Head of caudate nucleus (tissue), 42 donors: ENCODE measurements at regions not wholly inside any gene's neighbourhood (a gene's known extent, or its start where the extent isn't known, plus 50 kb on each side); places are given as distances from the start of the nearest gene placed in this dataset.
A peak's percentile ranks its signal among the peaks of the same experiment; 100 is the strongest.
"Not testable (repeated sequence)": the region's sequence is repeated elsewhere in the genome, so short reads cannot be mapped to it uniquely, and the experiment has no call there.

Source experiments
- DNase-seq, 42 donors: peaks; one replicate each; pipeline versions ENCODE4 v3.0.0 to v3.0.0-alpha.2; 2020 to 2021; ENCODE audit warnings: mixed read lengths in 7 of 42
- intact Hi-C: fragments of 100-400 bp; cut with DNase I; formaldehyde crosslinking; loops from one replicate; pipeline ENCODE4 v1.15.0; 2022

DNA sequence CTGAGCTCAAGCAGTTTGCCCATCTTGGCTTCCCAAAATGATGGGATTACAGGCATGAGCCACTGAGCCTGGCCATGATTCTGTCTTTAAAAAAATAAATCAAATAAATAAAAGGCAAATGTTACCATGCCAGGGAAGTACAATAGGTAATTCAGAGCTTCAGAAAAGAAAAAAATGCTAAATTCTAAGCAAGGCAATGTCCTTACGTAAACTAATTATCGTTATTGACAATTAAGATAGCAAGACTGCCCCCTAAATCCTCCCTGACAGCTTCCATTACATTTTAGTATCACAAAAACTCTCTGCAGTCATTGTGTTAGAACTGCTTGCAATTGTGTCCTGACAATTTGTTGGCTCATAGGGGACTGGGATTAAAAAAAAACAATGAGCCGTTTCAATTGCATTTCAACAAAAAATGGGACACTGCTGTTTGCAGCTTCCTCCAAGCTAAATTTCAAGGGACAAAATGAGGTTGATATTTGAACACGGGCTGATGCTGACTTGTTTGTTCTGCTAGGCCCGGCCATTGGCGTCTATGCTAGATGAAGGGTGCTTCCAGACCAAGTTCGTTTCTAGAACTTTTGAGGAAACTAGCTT, 88.9 kb downstream of the MOGAT1 start:
- intact Hi-C loops: no loop called here
- peak in 1 of 42 donors; percentile 49 for DNase-seq

- intact Hi-C loops: no loop called here
- no peak for DNase-seq
Measured at GRCh38 chr2:222761888-222762287, 90.4 kb downstream of the MOGAT1 start.

DNA sequence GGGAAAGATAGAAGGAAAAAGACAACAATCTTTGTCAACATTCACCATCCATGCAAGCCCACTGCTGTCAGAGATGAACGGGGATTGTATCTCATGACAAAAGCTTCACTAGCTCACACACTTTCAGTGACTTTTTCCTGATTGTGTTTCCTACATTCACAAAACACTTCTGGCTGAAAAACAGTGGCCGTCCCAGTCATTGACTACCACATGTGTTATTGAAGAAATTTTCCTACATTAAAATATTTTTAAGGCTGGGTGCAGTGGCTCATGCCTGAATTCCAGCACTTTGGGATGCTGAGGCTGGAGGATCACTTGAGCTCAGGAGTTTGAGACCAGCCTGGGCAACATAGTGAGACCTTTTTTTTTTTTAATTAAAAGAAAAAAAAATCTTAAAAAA, 90.9 kb downstream of the MOGAT1 start:
- intact Hi-C loops: no loop called here

DNA sequence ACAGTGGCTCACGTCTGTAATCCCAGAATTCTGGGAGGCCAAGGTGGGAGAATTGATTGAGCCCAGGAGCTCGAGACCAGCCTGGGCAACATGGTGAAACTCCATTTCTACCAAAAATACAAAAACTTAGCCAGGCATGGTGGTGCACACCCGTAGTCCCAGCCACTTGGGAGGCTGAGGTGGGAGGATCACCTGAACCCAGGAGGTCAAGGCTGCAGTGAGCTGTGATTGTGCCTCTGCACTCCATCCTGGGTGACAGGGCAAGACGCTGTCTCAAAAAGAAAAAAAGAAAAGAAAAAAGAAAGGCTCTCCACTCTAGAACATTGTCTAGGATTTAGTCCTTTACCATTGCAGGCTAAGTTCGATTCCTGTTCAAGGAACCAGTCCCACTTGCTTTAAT, 94.4 kb downstream of the MOGAT1 start:
- intact Hi-C loops, DNase-seq: not testable (repeated sequence)

More for the DNA sequence above, 90.9 kb downstream of the MOGAT1 start:
- no peak for DNase-seq

GRCh38 chr2:222768019-222768418, 92.8 kb upstream of the ACSL3 start:
- DNase-seq, intact Hi-C loops: not testable (repeated sequence)

GRCh38 chr2:222769446-222769845, 91.4 kb upstream of the ACSL3 start:
- intact Hi-C loops: no loop called here

GRCh38 chr2:222769941-222770340, 90.9 kb upstream of the ACSL3 start:
- intact Hi-C loops: no loop called here

More at GRCh38 chr2:222769446-222769845, 91.4 kb upstream of the ACSL3 start:
- no peak for DNase-seq

GRCh38 chr2:222771832-222772231, 89.0 kb upstream of the ACSL3 start:
- intact Hi-C loops: no loop called here
- DNase-seq: no peak

More at GRCh38 chr2:222769941-222770340, 90.9 kb upstream of the ACSL3 start:
- no peak for DNase-seq

DNA sequence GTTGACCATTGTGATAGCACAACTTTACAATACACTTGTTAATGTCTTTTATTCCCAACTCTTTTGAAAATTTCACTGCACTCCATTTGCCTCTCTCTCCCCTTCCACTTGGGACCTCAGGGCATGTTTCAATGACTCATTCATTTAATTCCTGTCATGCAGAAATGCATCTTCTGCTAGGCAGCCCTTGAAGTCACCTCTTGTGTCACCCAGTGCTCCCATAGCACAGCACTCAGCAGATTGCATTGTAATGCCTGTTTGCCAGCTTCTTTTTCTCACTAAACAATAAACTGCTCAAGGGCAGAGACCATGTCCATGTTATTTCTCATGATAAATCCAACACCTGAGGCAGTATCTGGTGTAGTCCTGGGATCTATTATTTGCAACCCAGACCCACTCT, 85.9 kb upstream of the ACSL3 start:
- intact Hi-C loops: no loop called here

DNA sequence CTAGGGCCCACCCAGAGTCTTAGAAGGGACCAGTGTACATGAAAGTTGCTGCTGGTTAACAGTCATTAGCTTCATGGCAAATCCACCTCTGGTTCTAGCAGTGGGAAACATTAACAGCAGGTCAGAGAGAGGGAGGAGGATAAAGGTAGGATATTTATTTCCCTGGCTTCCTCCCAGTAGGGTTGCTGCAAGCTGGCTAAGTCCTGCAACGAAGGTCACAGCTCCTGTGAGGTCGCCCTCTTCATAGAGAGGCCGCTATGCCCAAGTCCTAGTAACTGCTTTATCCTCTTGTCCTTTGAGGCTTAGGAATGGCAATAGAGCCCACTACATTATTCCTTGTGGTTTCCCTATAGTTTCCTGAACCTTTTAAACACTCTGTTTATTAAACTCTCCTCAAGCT, 84.0 kb upstream of the ACSL3 start:
- intact Hi-C loops: no loop called here
- DNase-seq: no peak

More for the DNA sequence above, 85.9 kb upstream of the ACSL3 start:
- DNase-seq: no peak

- DNase-seq: no peak
- intact Hi-C loops: no loop called here
Measured at GRCh38 chr2:222778400-222778799, 82.4 kb upstream of the ACSL3 start.

DNA sequence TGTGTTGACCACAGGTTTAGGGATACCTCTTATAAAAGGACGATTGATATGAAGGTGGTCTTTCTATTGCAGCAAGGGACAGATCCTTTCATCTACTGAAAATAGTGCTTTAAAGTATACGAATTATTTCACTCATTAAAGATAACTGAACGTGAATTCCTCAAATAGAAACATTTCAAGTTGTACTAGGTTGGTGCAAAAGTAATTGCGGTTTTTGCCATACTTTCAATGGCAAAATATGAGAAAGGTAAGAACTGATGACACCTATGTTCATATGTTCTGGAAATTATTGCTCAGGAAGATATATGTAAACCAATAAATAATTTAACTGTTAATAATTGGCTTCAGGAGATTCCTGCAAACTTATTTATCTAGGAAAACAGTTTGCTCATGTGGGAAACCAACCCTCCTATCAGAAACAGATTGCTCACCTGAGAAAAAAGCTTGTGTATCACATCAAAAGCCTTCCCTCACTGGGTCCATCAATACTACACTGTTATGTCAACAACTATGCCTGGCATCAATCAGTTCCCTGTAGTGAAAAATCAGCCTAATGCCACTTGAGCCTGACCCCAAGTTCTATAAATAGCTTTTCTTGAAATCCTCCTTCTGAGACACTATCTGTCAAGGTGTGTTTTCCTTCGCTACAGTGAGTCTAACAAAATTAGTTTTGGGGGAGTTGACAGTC, 81.5 kb upstream of the ACSL3 start:
- intact Hi-C loops: no loop called here
- no peak for DNase-seq

- DNase-seq: no peak
- intact Hi-C loops: no loop called here
Measured at GRCh38 chr2:222780051-222780450, 80.8 kb upstream of the ACSL3 start.

DNA sequence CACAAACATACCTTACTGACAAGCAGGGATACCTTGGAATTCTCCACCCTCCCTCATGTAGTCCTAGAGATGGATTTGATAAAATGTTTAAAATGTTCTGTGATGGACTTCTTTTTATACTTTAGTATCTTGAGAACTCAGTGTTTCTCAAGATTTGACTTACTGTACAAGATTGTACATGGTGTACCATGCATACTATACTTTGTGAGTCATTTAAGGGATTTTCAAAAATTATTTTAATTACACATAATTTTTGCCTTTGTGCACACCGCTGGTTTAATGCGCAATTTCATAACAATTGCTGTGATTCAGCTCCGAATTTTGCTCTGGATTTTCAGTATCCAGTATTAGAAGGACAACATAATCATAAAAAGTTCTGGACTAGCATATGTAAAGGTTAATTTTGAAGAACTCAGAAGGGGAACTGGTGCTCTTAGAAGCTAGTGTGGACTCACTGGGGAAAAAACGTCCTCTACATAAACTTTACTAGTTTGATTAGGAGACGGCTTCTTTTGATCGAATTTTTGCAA, 78.6 kb upstream of the ACSL3 start:
- no peak for DNase-seq

GRCh38 chr2:222783592-222783991, 77.2 kb upstream of the ACSL3 start:
- DNase-seq: no peak
- intact Hi-C loops: no loop called here

More for the DNA sequence above, 78.6 kb upstream of the ACSL3 start:
- intact Hi-C loops: no loop called here

- intact Hi-C loops: no loop called here
Measured at GRCh38 chr2:222790932-222791331, 69.9 kb upstream of the ACSL3 start.

GRCh38 chr2:222792001-222792611, 68.7 kb upstream of the ACSL3 start:
- intact Hi-C loops: no loop called here
- peak in 41 of 42 donors; percentile 8 to 82 (median 52) for DNase-seq

More at GRCh38 chr2:222790932-222791331, 69.9 kb upstream of the ACSL3 start:
- DNase-seq: no peak

GRCh38 chr2:222794585-222795449, 66.0 kb upstream of the ACSL3 start:
- no peak for DNase-seq
- intact Hi-C loops: loop anchor here (5.0 kb wide), 2 partner anchors 67 to 88 kb away; partner anchors contain the start of gene ACSL3
